ENCODE measurements at regions not wholly inside any gene's neighbourhood (a gene's known extent, or its start where the extent isn't known, plus 50 kb on each side); places are given as distances from the start of the nearest gene placed in this dataset.
A peak's percentile ranks its signal among the peaks of the same experiment; 100 is the strongest.
"Not testable (repeated sequence)": the region's sequence is repeated elsewhere in the genome, so short reads cannot be mapped to it uniquely, and the experiment has no call there.

GRCh38 chr13:30065181-30065580 is 214.8 kb upstream of the UBL3 start:
- no peak for DNase-seq (ENCODE audit: low spot score)

- no peak for DNase-seq (ENCODE audit: low spot score)
Observed at GRCh38 chr13:30063892-30064291, 213.5 kb upstream of the UBL3 start.

GRCh38 chr13:30061217-30061616 is 210.8 kb upstream of the UBL3 start:
- DNase-seq (ENCODE audit: low spot score), result no peak

- DNase-seq (ENCODE audit: low spot score), result no peak
Observed at GRCh38 chr13:30058429-30058828, 208.0 kb upstream of the UBL3 start.

GRCh38 chr13:30054546-30054945 is 204.1 kb upstream of the UBL3 start:
- DNase-seq (ENCODE audit: low spot score), result not testable (repeated sequence)

GRCh38 chr13:30053939-30054338 is 203.5 kb upstream of the UBL3 start:
- no peak for DNase-seq (ENCODE audit: low spot score)

- no peak for DNase-seq (ENCODE audit: low spot score)
Observed at GRCh38 chr13:30052120-30052519, 201.7 kb upstream of the UBL3 start.

- DNase-seq (ENCODE audit: low spot score), result no peak
Observed at GRCh38 chr13:30051531-30052060, 201.2 kb upstream of the UBL3 start.

GRCh38 chr13:30049692-30050091 is 199.3 kb upstream of the UBL3 start:
- DNase-seq (ENCODE audit: low spot score), result no peak

GRCh38 chr13:30047154-30047874 is 196.9 kb upstream of the UBL3 start:
- DNase-seq (ENCODE audit: low spot score), result no peak

GRCh38 chr13:30045916-30046704 is 195.7 kb upstream of the UBL3 start:
- no peak for DNase-seq (ENCODE audit: low spot score)

- DNase-seq (ENCODE audit: low spot score), result no peak
Observed at GRCh38 chr13:30044932-30045331, 194.5 kb upstream of the UBL3 start.

GRCh38 chr13:30043631-30043925 is 193.2 kb upstream of the UBL3 start:
- no peak for DNase-seq (ENCODE audit: low spot score)

GRCh38 chr13:30042891-30043630 is 192.6 kb upstream of the UBL3 start:
- DNase-seq (ENCODE audit: low spot score), result no peak

GRCh38 chr13:30042272-30042671 is 191.9 kb upstream of the UBL3 start:
- no peak for DNase-seq (ENCODE audit: low spot score)

- no peak for DNase-seq (ENCODE audit: low spot score)
Observed at GRCh38 chr13:30039511-30039911, 189.1 kb upstream of the UBL3 start.

- no peak for DNase-seq (ENCODE audit: low spot score)
Observed at GRCh38 chr13:30038884-30039283, 188.5 kb upstream of the UBL3 start.

- no peak for DNase-seq (ENCODE audit: low spot score)
Observed at GRCh38 chr13:30037766-30038165, 187.3 kb upstream of the UBL3 start.

GRCh38 chr13:30037306-30037705 is 186.9 kb upstream of the UBL3 start:
- no peak for DNase-seq (ENCODE audit: low spot score)

GRCh38 chr13:30034458-30034795 is 184.0 kb upstream of the UBL3 start:
- no peak for DNase-seq (ENCODE audit: low spot score)

- peak; percentile 4 for DNase-seq (ENCODE audit: low spot score)
Observed at GRCh38 chr13:30033681-30034457, 183.5 kb upstream of the UBL3 start.

GRCh38 chr13:30032263-30032662 is 181.8 kb upstream of the UBL3 start:
- no peak for DNase-seq (ENCODE audit: low spot score)

Data from LoVo (cell line).